ENCODE measurements at regions not wholly inside any gene's neighbourhood (a gene's known extent, or its start where the extent isn't known, plus 50 kb on each side); places are given as distances from the start of the nearest gene placed in this dataset.

DNA sequence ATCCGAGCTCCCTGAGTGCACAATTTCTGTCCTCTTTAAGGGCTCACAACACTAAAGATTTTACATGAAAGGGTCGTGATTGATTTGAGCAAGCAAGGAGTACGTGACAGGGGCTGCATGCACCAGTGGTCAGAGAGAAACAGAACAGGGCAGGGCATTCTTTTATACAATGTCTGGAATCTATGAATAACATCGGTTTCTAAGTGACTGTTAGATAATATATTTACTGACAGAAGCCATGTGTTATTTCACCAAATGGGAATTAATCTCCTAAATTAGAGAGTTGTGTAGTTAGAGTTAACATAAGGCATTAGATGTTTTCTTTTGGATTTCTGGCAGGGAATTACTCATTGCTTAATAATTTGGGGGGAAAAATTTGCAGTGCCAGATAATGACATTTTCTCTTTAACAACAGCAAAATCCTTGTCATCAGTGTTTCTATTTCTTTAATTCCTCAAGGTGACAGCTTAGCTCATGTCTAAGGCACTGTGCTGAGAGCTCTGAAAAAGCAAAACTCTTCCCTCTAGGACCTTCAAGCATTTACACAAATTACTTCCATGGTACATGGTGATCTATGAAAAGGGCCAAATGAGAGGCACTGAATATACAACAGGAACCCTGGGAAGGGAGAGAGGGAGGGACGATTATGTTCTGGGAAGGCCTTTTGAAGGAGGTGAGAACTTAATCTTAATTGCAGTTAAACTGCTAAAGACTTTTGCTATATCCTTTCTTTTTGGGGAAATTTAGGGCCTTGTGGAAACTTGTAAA is 145.0 kb downstream of the RTL3 start:
- TF ChIP-seq POLR2A (IDR thresholded peaks at IDR 0.05; ENCODE audit: low read depth, low read length) (no peak), POLR2AphosphoS5 (IDR thresholded peaks at IDR 0.05; ENCODE audit: low read depth, low read length) (no peak)
